ENCODE measurements at regions not wholly inside any gene's neighbourhood (a gene's known extent, or its start where the extent isn't known, plus 50 kb on each side); places are given as distances from the start of the nearest gene placed in this dataset.
A peak's percentile ranks its signal among the peaks of the same experiment; 100 is the strongest.

- H2AFZ ChIP-seq (ENCODE audit: low read length): peak overlapping the region; percentile 16; the same call in 1 of the 2 replicates
- no peak for TF ChIP-seq CBX8 (IDR thresholded peaks at IDR 0.05; ENCODE audit: borderline replicate concordance, low read depth, low read length)
- TF ChIP-seq ATF2 (IDR thresholded peaks at IDR 0.05; ENCODE audit: low read length): no peak
- no peak for TF ChIP-seq SP2 (IDR thresholded peaks at IDR 0.05; ENCODE audit: low read length)
- no peak for TF ChIP-seq SAP30 (IDR thresholded peaks at IDR 0.05; ENCODE audit: insufficient read depth, insufficient replicate concordance, low read length)
- no peak for TF ChIP-seq TEAD4 (IDR thresholded peaks at IDR 0.05; ENCODE audit: low read depth, low read length)
- TF ChIP-seq NRF1 (IDR thresholded peaks at IDR 0.05; ENCODE audit: low read depth, low read length): no peak
Observed at GRCh38 chr4:59728496-59728895, 1471.6 kb upstream of the ADGRL3 start.

More at GRCh38 chr4:59728496-59728895, 1471.6 kb upstream of the ADGRL3 start:
- no peaks in the 10 kb centered on the region for H3K79me2 ChIP-seq (ENCODE audit: control insufficient read depth in 1 of 2, insufficient read depth in 2 of 2, low read length in 2 of 2)
- FAIRE-seq (no peak), DNase-seq (ENCODE audit: low read depth in 1 of 2, low spot score in 2 of 2) (no peak)
- no peak overlapping the region for H3K27ac ChIP-seq (ENCODE audit: low read depth, low read length)
- no peak overlapping the region for H2BK5ac ChIP-seq (ENCODE audit: low read depth, low read length)
- no peak overlapping the region for H2BK12ac ChIP-seq (ENCODE audit: low read depth, low read length)
- H3K4ac ChIP-seq (replicated peaks; ENCODE audit: insufficient read length, low read depth, low read length): no peak overlapping the region
- no peak overlapping the region for H3K4me2 ChIP-seq (ENCODE audit: insufficient read depth in 1 of 2, low read depth in 2 of 2, low read length in 2 of 2)
- no peak overlapping the region for H3K18ac ChIP-seq (ENCODE audit: extremely low read depth, low read length)
- ChIA-PET POLR2A (ENCODE audit: partially characterized antibody) (no interaction called here), CTCF (ENCODE audit: partially characterized antibody) (no interaction called here)
- 87% methylated on average over 1 of the region's 1 CpG; no CpG with 5 or more reads in 1 of the 2 experiments for WGBS, 2 experiments (ENCODE audit: extremely low coverage in 1 of 2, insufficient coverage in 1 of 2, insufficient read length in 1 of 2, insufficient replicate concordance in 2 of 2, low coverage in 1 of 2, low lambda C conversion rate in 2 of 2, missing lambda C conversion rate in 1 of 2)
- no peaks in the 10 kb centered on the region for H3K4me1 ChIP-seq (replicated peaks in 1 of 4; ENCODE audit: control insufficient read depth in 3 of 4, insufficient read depth in 4 of 4, low read length in 3 of 4)
- H3K27me3 ChIP-seq (replicated peaks in 1 of 4; ENCODE audit: control insufficient read depth in 3 of 4, extremely low read depth in 1 of 4, insufficient read depth in 3 of 4, low read length in 3 of 4): no peaks in the 10 kb centered on the region
- no peak overlapping the region for H2BK15ac ChIP-seq (ENCODE audit: low read length)
- no peak overlapping the region for H2BK120ac ChIP-seq (replicated peaks; ENCODE audit: low read depth, low read length)
- H4K91ac ChIP-seq (replicated peaks; ENCODE audit: insufficient read length, low read length): no peak overlapping the region
- no peak overlapping the region for H2AK5ac ChIP-seq (ENCODE audit: low read depth, low read length)
- no peak overlapping the region for H2BK20ac ChIP-seq (ENCODE audit: low read length)
- H3K23ac ChIP-seq (ENCODE audit: insufficient read length): no peak overlapping the region
- no peaks in the 10 kb centered on the region for H4K20me1 ChIP-seq (replicated peaks in 1 of 2; ENCODE audit: control insufficient read depth in 1 of 2, insufficient read depth in 2 of 2, low read length in 2 of 2)
- no peak overlapping the region for H3K56ac ChIP-seq (replicated peaks; ENCODE audit: insufficient read length, low read depth, low read length)
- H3K9ac ChIP-seq (replicated peaks in 1 of 4; ENCODE audit: extremely low read depth in 1 of 4, low read depth in 3 of 4, low read length in 3 of 4): no peak overlapping the region
- H3K14ac ChIP-seq (ENCODE audit: insufficient read length): no peak overlapping the region
- peaks cover 8 to 13% of the 10 kb centered on the region in 2 experiments for H3K9me3 ChIP-seq (ENCODE audit: insufficient read depth in 2 of 2, low read depth in 1 of 2, low read length in 1 of 2)
- H3K36me3 ChIP-seq (ENCODE audit: control insufficient read depth in 2 of 4, insufficient read depth in 4 of 4, low read length in 3 of 4): no peaks in the 10 kb centered on the region
- H4K8ac ChIP-seq (ENCODE audit: extremely low read depth, insufficient read depth, low read length): no peak overlapping the region
- no peak overlapping the region for H4K5ac ChIP-seq (ENCODE audit: insufficient read length, low read depth, low read length)
- H3K4me3 ChIP-seq (ENCODE audit: extremely low read depth in 1 of 4, insufficient read depth in 2 of 4, low read depth in 3 of 4, low read length in 4 of 4): no peak overlapping the region
- no peaks in the 10 kb centered on the region for H3K79me1 ChIP-seq (ENCODE audit: low read depth, low read length)
- no peaks in the 10 kb centered on the region for H3K23me2 ChIP-seq (ENCODE audit: low read depth, low read length)
